Choroid plexus epithelial cell (primary cell): ENCODE measurements at regions not wholly inside any gene's neighbourhood (a gene's known extent, or its start where the extent isn't known, plus 50 kb on each side); places are given as distances from the start of the nearest gene placed in this dataset.

Experiments
- DNase-seq: peaks from one replicate; pipeline ENCODE4 v3.0.0-alpha.2; 2010; ENCODE audit warnings: low read depth
- H3K4me3 ChIP-seq: 2 replicates; pipeline ENCODE4 v1.5.1; 2011; ENCODE audit warnings: low read depth, mild to moderate bottlenecking, control low read depth, low read length, moderate library complexity
- TF ChIP-seq, protein P1 (sequence below): conservative IDR thresholded peaks from 2 replicates; pipeline ENCODE4 v1.5.1; 2011; ENCODE audit warnings: low read depth, mild to moderate bottlenecking, control low read depth, inconsistent platforms, low read length, moderate library complexity

DNA sequence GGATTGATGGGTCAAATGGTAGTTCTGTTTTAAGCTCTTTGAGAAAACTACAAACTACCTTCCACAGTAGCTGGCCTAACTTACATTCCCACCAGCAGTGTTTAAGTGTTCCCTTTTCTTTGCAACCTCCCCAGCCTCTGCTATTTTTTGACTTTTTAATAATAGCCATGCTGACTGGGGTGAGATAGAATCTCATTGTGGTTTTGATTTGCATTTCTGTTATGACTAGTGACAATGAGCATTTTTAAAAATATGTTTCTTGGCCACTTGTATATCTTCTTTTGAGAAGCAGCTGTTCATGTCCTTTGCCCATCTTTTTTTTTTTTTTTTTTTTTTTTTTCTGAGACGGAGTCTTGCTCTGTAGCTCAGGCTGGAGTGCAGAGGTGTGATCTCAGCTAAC is 155.2 kb upstream of the BMPER start:
- peak; percentile 51 for DNase-seq
- no peak overlapping the region for H3K4me3 ChIP-seq
- TF ChIP-seq, protein P1, sequence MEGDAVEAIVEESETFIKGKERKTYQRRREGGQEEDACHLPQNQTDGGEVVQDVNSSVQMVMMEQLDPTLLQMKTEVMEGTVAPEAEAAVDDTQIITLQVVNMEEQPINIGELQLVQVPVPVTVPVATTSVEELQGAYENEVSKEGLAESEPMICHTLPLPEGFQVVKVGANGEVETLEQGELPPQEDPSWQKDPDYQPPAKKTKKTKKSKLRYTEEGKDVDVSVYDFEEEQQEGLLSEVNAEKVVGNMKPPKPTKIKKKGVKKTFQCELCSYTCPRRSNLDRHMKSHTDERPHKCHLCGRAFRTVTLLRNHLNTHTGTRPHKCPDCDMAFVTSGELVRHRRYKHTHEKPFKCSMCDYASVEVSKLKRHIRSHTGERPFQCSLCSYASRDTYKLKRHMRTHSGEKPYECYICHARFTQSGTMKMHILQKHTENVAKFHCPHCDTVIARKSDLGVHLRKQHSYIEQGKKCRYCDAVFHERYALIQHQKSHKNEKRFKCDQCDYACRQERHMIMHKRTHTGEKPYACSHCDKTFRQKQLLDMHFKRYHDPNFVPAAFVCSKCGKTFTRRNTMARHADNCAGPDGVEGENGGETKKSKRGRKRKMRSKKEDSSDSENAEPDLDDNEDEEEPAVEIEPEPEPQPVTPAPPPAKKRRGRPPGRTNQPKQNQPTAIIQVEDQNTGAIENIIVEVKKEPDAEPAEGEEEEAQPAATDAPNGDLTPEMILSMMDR = no peak

DNA sequence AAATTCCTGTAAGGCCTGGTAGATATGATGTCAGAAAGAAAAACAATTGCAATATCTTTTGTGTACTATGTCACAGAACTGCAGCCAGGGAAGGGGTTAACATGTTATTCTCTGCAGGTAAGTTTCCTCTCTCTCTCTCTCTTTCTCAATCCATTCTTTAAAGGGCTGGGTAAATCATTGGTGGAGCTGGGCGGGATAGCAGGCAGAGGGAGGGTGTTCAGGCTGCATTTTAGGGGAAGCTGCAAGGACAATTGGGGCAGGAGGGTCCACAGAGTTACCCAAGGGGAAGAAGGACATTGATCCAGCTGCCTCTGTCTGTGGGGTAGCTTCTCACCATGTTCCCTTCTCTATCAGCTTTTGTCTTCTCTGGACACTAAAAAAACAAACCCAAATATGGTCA is 153.9 kb upstream of the BMPER start:
- no peak overlapping the region for H3K4me3 ChIP-seq
- DNase-seq = no peak
- TF ChIP-seq, protein P1 = no peak

DNA sequence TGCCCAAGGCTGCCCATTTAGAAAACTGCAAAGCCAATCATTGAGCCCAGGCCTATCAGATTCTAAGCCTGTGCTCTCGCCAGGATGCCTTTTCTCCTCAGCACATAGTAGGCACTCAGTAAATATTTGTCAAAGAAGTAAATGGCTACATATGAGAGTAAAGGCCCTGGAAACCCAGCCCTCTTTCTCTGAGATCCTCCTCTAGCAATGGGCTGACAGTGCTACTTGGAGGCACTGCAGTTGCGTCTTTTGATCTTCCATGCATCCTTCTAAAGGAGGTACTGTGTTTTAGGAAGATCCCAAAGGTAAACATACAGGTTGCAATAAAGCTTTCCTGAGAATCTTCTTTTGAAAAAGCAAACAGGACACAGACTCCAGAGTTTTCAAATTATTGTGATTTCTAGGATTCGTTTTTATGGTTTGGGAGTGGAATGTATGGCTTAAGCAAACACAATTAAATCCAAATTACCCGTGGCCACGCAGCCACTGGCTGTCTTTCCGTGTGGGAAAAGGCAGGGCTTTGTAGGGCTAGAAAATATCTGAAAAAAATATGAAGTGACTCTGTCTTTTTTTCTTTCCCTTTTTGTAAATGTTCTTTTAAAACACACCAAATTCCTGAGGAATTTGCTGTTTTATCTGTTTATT is 151.3 kb upstream of the BMPER start:
- TF ChIP-seq, protein P1 = no peak
- H3K4me3 ChIP-seq = no peak overlapping the region
- DNase-seq = no peak

GRCh38 chr7:33754933-33755928 is 150.1 kb upstream of the BMPER start:
- DNase-seq = no peak
- H3K4me3 ChIP-seq = no peak overlapping the region
- TF ChIP-seq, protein P1 = no peak

- DNase-seq = no peak
- TF ChIP-seq, protein P1 = no peak
- no peak overlapping the region for H3K4me3 ChIP-seq
Observed at GRCh38 chr7:33757050-33757449, 148.3 kb upstream of the BMPER start.

GRCh38 chr7:33757563-33758165 is 147.7 kb upstream of the BMPER start:
- TF ChIP-seq, protein P1 = peak; percentile 59
- peak; percentile 73 for DNase-seq
- H3K4me3 ChIP-seq = no peak overlapping the region
